NCI-H1048 (cell line): ENCODE measurements at regions not wholly inside any gene's neighbourhood (a gene's known extent, or its start where the extent isn't known, plus 50 kb on each side); places are given as distances from the start of the nearest gene placed in this dataset.
"Not testable (repeated sequence)": the region's sequence is repeated elsewhere in the genome, so short reads cannot be mapped to it uniquely, and the experiment has no call there.

Source experiments
- DNase-seq: peaks from one replicate; lab custom pipeline; 2025; lab: John Stamatoyannopoulos, UW

DNA sequence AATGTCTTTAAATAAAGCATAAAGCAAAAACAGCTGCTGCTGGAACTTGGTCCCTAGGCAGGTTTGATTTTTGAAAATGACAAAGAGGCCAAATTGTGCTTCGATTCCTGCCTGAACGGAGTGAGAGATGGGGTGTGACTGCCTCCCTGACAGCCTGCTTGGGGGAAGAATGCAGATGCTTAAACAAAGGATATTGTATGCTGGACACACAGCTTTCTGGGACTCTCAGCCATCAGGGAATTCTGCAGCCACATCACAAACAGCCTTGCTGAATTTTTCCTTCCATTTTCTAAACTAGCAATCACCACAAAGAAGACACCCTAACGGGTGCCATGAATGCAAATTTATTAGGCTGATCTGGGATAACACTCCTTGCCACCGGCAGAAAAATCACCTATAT is 83.9 kb upstream of the CPEB2 start:
- DNase-seq, result no peak

DNA sequence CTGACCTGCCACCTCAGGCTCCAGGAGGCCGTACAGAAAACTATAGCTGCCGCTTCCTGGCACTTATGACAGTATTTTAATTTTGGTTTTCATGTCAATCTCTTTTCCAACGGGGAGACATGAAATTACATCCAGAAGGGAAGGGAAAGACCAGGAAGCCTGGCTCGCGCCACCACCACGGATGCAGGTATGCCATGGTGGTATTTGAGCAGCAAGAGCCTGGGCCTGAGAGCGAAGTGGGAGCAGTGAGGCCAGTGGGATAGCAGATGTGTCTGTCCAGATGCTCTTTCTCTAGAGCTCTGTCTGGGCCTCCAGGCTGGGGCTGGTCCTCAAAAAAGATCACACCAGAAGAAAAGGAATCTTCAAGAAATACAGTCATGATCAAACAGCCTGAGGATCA is 82.5 kb upstream of the CPEB2 start:
- no peak for DNase-seq

DNA sequence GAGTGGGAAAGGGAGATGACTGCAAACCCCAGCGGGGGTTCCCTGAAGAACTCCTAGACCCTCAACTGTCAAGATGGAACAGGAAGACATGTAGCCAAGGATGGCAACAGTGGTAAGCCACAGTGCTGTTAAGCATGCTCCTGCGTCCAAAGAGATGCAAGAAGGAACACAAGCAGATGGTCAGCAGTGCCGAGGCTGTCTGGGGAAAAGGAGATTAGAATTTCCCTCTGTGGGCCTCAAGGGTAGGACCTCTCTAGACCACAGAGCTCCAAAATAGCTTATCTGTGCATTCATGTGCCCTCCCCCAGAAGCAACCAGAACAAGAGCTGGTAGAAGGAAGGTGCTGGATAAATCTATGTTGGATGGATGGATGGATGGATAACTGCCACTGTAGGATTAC is 82.0 kb upstream of the CPEB2 start:
- no peak for DNase-seq

DNA sequence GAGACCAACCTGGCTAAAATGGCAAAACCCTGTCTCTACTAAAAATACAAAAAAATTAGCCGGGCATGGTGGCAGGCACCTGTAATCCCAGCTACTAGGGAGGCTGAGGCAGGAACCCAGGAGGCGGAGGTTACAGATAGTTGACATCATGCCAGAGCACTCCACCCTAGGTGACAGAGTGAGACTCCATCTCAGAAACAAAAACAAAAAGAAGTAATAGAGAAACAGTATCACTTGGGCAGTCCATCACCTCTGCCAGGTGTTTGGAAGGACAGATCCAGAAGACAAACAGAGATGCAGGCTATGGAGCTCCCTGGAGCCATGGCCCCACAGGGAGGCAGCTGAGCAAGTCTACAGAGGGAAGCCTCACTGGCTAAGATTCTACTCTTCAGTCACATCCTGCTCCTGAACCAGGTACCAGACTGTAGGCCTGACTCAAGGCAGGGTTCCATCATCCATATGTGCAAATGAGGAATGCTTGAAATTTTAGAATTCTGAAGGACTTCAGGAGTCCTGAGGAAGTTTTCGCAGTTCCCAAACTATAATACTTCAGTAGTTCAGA is 81.4 kb upstream of the CPEB2 start:
- DNase-seq, result no peak

DNA sequence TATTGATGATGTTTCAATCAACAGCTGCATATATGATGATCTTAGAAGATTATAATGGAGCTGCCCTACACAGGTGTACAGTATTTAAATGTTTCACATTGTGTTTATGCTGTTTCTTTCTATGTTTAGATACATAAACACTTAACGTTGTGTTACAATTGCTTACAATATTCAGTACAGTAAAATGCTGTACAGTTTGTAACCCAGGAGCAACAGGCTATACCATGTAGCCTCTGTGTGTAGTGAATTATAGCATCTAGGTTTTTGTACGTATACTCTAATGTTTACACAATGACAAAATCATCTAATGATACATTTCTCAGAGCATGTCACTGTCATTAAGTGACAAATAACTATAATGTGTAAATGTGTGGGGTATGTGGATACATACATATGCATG is 80.5 kb upstream of the CPEB2 start:
- not testable (repeated sequence) for DNase-seq

DNA sequence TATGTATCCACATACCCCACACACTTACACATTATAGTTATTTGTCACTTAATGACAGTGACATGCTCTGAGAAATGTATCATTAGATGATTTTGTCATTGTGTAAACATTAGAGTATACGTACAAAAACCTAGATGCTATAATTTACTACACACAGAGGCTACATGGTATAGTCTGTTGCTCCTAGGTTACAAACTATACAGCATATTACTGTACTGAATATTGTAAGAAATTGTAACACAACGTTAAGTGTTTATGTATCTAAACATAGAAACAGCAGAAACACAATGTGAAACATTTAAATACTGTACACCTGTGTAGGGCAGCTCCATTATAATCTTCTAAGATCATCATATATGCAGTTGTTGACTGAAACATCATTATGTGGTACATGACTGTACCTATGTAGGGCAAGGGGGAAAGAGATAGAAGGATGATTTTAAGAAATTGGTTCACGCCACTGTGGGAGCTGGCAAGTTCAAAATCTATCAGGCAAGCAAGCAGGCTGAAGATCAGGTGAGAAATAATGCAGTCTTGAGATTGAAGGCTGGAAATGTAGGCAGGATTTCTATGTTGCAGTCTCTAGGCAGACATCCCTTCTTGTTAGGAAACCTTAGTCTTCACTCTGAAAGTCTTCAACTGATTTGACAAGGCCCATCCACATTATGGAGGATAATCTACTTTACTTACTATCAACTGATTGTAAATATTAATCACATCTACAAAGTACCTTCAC is 78.0 kb upstream of the CPEB2 start:
- DNase-seq, result no peak

DNA sequence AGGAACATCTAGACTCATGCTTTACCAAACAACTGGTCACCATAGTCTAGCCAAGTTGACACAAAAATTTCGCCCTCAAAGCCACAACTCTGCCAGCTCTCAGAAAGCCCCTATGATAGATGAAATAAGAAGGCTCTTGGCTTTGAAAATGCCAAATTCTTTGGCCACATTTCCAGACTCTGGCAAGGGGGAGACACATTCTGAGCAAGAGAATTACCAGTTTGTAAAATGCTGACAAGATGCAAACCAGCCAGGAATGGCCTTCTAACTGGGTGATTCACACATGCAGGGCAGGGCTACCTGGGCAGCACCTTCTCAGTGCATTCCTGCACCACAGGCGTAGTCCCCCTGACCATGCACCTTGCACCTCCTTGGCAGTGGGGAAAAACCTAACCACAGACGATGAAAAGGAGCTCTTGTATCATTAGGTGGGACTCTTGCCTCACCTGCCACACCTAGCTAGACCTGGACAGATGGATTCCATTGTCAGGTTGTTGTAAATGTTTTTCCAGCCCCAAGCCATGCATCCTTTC is 77.4 kb upstream of the CPEB2 start:
- no peak for DNase-seq

DNA sequence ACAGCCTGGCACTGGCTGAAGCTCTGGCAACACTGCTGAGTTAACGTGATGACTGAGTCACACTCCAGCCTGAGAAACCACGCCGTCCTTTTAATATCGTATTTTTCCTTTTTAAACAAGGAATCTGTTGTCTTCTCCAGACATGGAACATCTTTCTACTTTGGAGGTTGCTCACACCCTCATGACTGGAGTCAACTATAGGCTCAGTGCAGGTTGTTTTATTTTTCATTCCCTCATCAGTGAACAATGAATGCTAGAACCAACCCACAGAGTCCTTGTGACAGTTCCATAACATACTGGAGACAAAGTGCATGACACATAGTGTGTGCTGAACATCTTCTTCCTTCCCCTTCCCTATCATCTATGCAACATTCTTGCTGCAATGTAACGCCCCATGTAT is 76.8 kb upstream of the CPEB2 start:
- no peak for DNase-seq

DNA sequence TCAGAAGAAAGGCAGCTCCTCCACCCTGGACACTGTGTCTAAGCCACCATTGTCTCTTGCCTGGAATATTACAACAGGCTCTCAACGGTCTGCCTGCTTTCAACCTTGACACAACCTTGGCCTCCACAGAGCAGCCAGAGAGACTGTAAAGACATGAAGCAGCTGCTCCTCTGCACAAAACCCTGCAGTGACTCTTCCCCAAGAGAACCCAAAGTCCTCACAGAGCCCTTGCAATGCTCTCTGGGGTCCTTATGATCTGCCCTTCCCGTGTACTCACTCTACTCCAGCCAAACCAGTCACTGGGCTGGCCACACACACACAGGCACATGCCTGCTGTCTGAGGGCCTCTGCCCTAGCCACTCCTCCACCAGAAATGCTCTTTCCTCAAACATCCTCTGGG is 75.9 kb upstream of the CPEB2 start:
- DNase-seq, result no peak

DNA sequence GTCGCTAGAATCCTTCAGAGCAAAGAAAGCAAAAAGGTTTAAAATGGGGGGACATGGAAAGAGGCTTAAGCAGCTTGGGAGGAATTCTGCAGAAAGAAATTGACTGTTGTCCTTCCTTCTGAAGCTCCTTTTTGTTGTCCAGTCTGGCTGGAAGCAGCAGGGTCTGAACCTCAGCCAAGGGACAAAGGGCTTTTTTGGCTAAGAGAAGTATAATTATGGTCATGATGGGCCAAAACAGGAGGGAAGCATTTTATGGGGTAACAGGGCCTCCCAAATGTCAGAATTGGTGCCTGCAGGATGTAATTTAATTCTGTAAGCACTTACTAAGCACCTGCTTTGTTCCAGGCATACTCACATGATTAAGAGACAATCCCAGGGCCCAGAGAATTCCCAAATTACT is 74.2 kb upstream of the CPEB2 start:
- DNase-seq, result no peak

DNA sequence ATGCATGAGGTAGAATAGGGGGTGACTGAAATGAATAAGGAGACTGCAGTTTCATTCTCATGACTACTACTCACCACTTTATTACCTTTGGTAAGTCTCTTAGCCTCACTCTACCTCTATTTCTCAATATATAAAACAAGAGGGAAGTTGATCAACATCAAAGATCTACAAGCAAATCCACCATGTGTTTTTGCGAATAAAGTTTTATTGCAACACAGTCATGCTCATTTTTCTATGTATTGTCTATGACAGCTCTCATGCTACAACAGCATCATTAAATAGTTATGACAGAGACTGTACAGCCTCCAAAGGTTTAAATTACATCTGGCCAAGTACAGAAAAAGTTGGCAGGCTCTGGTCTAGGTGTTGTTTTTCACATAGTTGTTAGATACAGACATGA is 72.6 kb upstream of the CPEB2 start:
- DNase-seq, result no peak

DNA sequence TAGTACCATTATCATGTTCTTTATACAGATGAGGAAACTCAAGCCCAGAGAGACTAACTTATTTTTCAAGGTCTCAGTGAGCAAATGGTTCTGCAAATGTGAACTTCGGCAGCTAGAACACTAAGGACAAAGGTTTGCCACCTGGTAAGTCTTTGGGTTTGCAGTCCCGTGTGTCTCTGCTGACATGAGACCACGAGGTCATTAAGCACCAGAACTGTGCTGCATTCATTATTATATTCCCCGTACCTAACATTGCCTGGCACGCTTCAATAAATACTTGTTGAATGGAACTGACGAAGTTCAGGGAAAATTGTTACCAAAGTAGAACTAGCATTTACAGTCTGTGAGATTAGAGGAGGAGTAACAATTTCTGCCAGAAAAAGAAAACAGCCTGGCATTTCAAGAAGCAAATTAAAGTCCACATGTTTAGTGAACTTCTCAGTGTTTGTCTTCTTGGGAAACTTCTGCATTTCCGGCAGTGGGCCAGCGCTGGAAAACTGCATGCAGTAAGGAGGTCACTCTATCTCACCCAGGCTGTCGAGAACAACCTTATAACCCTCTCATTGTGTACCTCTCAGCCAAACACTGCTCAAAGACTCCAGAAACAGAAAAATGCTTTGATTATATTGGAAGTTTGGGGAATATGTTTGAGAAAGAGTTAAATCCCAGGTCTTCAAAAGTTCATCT is 67.4 kb upstream of the CPEB2 start:
- DNase-seq, result no peak

DNA sequence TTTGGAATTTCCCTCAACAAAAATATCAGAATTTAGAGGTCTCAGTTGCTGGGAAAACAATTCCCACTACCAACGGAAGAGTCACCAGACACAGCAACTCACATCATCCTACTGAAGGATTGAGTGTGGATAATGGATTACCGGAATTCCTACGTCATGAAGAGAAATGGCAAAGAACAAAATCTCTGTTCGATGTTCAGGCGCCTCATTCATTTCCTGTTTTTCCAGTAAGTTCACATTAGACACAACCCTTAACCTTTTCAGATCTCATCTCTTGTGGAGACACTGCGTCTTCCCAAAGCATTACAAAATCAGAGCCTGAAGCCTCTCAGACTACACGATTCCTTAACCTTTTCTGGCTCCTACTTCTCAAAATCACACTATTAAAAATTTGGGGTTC is 58.5 kb upstream of the CPEB2 start:
- DNase-seq, result no peak

DNA sequence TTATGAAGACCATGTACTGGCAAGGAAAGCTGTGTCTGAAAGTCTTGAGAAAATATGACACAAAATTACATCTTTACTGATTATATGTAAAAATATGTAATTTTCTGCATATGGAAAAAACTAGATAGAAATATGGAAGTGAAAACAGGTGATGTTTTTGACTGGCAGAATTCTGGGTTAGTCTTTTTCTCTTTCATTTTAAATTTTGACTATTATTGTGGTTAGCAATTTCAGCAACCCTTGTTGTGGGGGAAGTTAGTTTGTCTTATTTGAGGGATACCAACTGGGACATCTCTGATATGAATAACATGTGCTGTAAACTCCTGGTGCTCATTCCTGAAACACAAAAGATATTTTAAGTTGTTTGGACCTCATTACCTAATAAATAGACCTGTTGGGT is 49.9 kb upstream of the CPEB2 start:
- no peak for DNase-seq
